HG03066 (cell line): ENCODE measurements at regions not wholly inside any gene's neighbourhood (a gene's known extent, or its start where the extent isn't known, plus 50 kb on each side); places are given as distances from the start of the nearest gene placed in this dataset.
"Not testable (repeated sequence)": the region's sequence is repeated elsewhere in the genome, so short reads cannot be mapped to it uniquely, and the experiment has no call there.

Experiments
- ATAC-seq: cut with Tn5 transposase; IDR thresholded peaks from one replicate; pipeline ENCODE4 v1.9.1; 2021; ENCODE audit warnings: low read depth; ENCODE audit not compliant: unreplicated experiment

- ATAC-seq: no peak
Measured at GRCh38 chr2:38484957-38485356, 107.9 kb upstream of the ATL2 start.

- no peak for ATAC-seq
Measured at GRCh38 chr2:38483776-38484501, 106.9 kb upstream of the ATL2 start.

GRCh38 chr2:38482710-38483109 lies 105.6 kb upstream of the ATL2 start:
- ATAC-seq: not testable (repeated sequence)

DNA sequence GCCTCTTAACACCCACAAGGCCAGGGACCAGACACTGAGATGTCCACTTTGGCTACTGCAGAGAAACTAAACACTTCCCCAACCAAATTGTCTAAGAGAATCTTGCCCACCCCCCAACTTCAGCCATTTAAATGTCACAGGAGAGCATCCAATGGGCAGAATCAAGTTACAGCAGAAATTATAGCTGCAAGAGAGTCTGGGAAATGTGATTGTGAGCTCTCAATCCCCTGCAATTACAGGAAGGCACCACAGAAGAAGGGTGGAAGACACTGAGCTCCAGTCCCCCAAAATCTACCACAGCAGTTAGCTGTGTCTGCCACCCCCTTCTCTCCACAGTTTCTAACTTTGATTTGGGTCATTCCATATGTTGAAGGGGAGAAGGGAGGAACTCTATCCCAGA lies 103.5 kb upstream of the ATL2 start:
- ATAC-seq: no peak

GRCh38 chr2:38477006-38477405 lies 99.9 kb upstream of the ATL2 start:
- ATAC-seq: no peak

GRCh38 chr2:38475567-38475881 lies 98.5 kb upstream of the ATL2 start:
- no peak for ATAC-seq

DNA sequence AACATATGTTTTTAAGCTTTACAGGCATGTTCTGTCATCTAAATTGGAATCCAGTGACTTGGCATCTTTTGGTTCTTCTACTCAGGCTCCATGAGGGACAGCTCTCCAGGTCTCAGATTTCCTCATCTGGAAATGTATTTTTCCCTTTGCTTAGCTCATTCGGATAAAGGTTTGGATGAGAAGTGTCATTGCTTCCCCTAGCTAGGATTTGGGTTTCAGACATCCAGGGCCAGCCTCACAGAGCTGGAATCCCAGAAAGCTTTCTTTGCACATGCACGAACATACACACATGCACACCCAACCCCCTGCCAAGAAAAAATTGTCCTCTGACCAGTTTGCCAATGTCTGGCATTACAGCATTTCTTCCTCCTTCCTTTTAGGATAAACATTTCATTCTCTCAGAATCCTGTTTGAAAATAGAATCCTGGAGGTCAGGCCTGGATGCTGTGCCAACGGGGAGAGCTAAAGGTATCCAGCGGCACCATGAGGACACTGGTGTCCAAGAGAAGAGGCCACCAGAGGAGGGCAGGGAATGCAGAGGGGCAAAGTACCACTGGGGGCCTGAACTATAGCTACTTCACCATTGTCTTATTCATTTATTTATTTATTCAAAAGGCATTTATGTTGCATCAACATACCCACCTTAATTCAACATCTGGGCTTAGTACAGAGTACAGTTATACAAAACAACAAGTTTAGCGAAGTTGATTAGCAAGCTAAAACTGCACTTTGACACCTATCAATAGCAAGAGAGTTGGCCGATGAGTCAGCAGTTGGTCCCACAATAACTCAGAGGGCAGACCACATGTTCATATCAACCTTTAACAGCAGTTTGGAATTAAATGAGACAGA lies 97.9 kb upstream of the ATL2 start:
- ATAC-seq: no peak

DNA sequence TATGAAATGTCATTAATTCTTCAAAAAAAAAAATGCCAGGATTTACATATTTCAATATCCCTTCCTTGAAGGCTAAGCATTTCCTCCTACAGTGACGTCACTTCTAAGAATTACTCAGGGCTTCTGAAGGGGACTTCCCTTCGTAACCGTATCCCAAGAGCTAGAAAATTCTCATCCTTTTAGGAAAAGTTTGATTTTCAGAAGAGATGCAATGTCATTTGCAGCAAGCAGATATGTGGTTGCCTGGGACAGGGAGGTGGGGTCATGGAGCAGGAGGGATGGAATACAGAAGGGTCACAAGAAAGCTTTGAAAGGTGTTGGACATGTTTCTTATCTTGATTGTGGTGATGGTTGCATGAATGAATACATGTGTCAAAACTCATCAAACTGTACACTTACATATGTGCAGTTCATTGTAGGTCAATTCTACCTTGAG lies 97.0 kb upstream of the ATL2 start:
- ATAC-seq: no peak

DNA sequence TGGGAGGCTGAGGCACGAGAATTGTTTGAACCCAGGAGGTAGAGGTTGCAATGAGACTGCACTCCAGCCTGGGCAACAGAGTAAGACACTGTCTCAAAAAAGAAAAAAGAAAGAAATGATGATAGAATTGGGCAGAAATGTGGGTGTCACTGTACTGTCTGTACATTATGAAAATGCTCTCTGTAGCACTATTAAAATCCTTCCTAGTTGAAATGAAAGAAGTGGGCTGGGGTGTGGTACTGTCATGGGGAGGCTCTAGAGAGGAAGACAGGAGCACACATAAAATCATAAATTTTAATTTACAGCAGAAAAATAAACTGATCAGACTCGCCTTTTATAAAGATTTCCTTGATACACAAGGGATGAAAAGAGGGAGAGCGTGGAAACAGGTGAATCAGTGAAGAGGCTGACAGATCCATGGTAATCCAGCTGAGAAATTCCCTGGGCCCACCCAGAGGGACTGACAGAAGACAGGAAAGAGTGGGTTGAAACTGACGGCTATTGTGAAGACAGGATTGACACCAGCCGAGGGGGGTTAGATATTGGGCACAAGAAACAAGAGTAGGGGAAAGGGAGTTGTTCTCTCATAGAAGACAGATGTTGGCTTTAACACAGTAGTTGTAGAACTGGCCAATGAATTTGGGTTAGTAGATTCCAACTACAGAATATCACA lies 96.4 kb upstream of the ATL2 start:
- no peak for ATAC-seq

DNA sequence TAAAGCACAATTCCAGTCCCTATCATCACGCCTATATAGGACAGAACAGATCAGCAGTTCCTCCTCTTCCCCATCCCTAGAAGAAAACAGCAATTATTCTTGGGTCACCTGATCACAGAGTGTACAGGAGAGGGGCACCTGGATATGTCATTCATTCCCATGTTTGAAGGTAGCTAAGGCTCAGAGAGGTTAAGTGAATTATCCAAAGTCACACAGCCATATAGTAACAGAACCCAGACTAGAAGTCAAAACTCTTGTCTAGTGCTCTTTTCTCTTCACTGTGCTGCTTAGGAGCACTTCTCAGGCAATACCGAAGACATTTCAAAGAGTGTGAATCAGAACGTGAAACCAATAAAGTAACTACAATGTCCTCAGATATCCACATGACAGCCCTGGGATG lies 93.0 kb upstream of the ATL2 start:
- no peak for ATAC-seq

GRCh38 chr2:38467768-38468455 lies 90.8 kb upstream of the ATL2 start:
- ATAC-seq: no peak

DNA sequence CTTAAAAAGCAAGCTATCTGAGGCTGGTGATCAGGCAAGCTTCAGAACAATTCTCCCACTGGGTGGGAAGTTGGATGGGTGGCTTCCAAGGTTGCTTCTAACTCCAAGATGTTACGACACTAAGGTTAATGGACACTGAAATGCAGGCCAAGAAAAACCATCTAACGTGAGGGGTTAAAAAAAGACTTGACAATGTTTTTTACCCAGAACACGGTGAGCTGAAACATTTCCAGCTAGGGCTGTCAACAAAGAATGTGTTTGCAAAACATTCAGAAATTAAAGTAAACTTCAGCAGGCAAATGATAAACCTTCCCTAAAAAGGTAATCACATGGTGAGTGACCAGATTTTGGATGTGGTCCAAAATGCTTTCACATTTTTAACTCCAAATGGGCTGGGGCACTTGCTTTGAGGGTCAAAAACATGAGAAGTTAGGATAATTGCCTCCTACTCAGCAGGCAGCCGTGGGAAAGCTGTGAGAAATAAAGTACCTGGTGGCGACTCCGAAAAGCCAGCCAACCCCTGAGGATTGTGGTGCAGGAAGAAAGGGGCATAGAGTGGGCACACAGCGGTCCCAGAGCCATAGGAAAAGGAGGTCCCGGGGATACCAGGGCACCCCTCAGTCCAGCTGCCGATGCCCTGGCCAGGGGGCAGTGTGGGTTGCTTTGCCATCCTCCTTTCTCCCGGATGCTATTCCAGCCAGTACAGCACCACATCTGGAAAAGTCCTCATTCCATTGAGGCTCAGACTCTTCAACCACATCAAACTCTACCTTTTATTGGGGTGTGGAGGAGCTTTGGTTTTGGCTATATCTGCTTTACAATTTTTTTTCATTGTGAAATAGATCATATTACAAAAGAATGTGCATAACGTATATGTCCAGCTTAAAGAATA lies 90.0 kb upstream of the ATL2 start:
- no peak for ATAC-seq

- ATAC-seq: no peak
Measured at GRCh38 chr2:38466409-38466808, 89.3 kb upstream of the ATL2 start.

GRCh38 chr2:38465789-38466127 lies 88.7 kb upstream of the ATL2 start:
- ATAC-seq: no peak

DNA sequence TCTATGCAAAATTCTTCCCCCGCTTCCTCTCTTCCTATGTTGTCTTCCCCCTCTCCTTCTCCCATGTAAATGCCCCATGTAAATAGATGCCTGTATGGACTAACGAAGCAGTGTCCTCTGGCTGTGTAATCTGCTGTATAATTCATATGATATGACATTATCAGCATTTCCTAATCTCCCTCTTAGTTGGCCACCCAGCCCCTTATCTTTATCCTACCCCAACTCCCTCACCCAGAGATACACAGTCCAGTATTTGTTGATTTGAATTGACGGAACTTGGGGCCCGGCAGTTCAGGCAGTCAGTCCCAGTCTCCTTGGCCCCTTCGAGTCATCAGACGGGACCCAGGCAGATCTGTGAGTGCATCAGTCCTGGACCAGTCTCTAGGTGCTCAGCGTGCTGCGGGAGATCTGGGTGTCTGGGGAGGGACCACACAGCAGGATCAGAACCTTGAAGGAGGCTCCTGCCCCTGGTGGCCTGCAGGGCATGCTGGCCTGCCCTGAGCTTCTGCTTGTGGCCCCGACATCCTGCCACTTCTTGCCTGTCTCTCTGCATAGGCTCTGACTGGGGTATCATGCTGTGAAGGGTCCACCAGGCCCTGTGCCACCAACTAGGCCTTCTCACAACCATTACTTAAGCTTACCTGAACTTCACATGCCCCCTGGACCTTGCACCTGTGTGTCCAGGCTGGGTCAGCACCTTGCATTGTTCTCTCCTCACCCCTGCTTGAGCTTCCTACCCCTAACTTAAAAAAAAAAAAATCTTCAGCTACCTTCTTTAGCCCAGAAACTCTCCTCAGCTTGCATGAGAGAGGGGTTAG lies 88.1 kb upstream of the ATL2 start:
- ATAC-seq: no peak

- ATAC-seq: no peak
Measured at GRCh38 chr2:38463752-38464151, 86.7 kb upstream of the ATL2 start.

- ATAC-seq: no peak
Measured at GRCh38 chr2:38462121-38462661, 85.1 kb upstream of the ATL2 start.

DNA sequence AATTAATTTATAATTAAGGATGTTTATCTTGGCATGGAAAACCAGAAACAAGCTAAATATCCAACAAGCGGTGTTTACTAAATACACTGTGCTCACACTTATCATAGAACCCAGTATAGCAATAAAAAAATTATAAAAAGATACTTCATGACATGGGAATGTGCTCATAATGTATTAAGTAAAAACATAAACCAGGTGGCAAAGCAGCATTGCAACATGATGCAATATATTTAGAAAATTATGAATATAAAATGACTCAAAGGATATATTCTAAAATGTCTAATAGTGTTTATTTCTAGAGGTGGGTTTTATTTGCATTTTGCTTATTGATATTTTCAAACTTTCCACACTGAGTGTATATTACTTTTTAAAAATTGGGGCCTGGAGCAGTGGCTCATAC lies 84.4 kb upstream of the ATL2 start:
- no peak for ATAC-seq

DNA sequence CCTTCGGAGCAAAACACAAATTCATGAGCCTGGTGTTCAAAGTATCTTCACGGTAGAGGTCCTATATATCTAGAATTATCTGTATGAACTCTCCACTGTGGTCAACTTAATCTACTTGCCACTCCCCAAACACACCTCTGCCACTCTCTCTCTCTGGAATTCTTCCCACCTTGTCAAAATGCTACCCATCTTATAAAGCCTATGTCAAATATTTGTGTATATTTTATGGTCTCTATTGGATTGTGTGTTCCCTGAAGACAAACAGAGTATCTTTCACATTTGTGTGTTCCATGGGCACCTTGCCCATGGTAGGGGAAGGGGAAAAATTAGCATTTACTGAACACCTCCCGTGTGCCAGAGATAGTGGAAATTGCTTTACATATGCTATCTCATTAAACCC lies 83.2 kb upstream of the ATL2 start:
- no peak for ATAC-seq
